Panc1 (cell line): ENCODE measurements at regions not wholly inside any gene's neighbourhood (a gene's known extent, or its start where the extent isn't known, plus 50 kb on each side); places are given as distances from the start of the nearest gene placed in this dataset.

Source experiments
- ATAC-seq: fragments of 200-7000 bp; cut with Tn5 transposase; 2 replicates; pipeline ENCODE4 v1.9.1; 2020; ENCODE audit warnings: mild to moderate bottlenecking, moderate library complexity
- BruUV-seq: library from RNA; stranded (reverse); fragments of 400-500 nt; replicated peaks from 2 replicates; lab custom pipeline; 2021; lab: Mats Ljungman, UMichigan
- CTCF ChIA-PET: fragments of 300-600 bp; sonication (Branson Sonifier 250); formaldehyde crosslinking; loops from one replicate; lab custom pipeline; 2022; ENCODE audit warnings: antibody characterized with exemption; lab: Charles Lee
- POLR2A ChIA-PET: fragments of 300-600 bp; sonication (Branson Sonifier 250); formaldehyde crosslinking; loops from one replicate; lab custom pipeline; 2022; ENCODE audit warnings: antibody characterized with exemption; lab: Charles Lee
- DNase-seq: peaks from one replicate; pipeline ENCODE4 v3.0.0-alpha.2; 2010; ENCODE audit warnings: low read depth, low spot score
- H3K27ac ChIP-seq: 2 replicates; pipeline ENCODE4 v1.5.1; 2011; ENCODE audit warnings: mild to moderate bottlenecking, low read length, inconsistent platforms
- H3K27me3 ChIP-seq: fragments of 200-500 bp; sonication (Bioruptor generic); 2 replicates; pipeline ENCODE4 v1.6.0; 2014; ENCODE audit warnings: low read length, inconsistent platforms; ENCODE audit not compliant: control insufficient read depth, insufficient read depth
- H3K36me3 ChIP-seq: fragments of 200-500 bp; sonication (Bioruptor generic); 2 replicates; pipeline ENCODE4 v1.5.1; 2014; ENCODE audit warnings: inconsistent platforms, mild to moderate bottlenecking, low read length, moderate library complexity; ENCODE audit not compliant: control insufficient read depth, insufficient read depth
- H3K4me1 ChIP-seq: 2 replicates; pipeline ENCODE4 v1.5.1; 2011; ENCODE audit warnings: inconsistent platforms, mild to moderate bottlenecking, low read length, moderate library complexity; ENCODE audit not compliant: control insufficient read depth, insufficient read depth
- H3K4me3 ChIP-seq, 2 experiments: 2 replicates each; pipeline ENCODE4 v1.5.1; 2011 to 2012; ENCODE audit warnings: low read depth in 2 of 2, low read length in 2 of 2, mild to moderate bottlenecking in 2 of 2, inconsistent platforms in 1 of 2, moderate library complexity in 1 of 2
- H3K9me3 ChIP-seq: fragments of 200-500 bp; sonication (Bioruptor generic); 2 replicates; pipeline ENCODE4 v1.5.1; 2014; ENCODE audit warnings: low read depth, mild to moderate bottlenecking, inconsistent platforms, low read length, moderate library complexity; ENCODE audit not compliant: control insufficient read depth, insufficient read depth
- CTCF ChIP-seq: fragments of 450-650 bp; IDR thresholded peaks from 2 replicates; pipeline ENCODE4 v1.5.1; 2017; ENCODE audit warnings: mild to moderate bottlenecking
- POLR2AphosphoS5 ChIP-seq: IDR thresholded peaks from 2 replicates; pipeline ENCODE4 v1.6.1; 2012; ENCODE audit warnings: mild to moderate bottlenecking, low read depth, low read length, moderate library complexity
- REST ChIP-seq, 2 experiments: IDR thresholded peaks; 2 replicates each; pipeline ENCODE4 v1.6.1; 2011 to 2012; ENCODE audit warnings: low read depth in 2 of 2, control low read depth in 1 of 2, low read length in 1 of 2, mild to moderate bottlenecking in 1 of 2, moderate library complexity in 1 of 2; ENCODE audit not compliant: insufficient read depth in 1 of 2
- SIN3A ChIP-seq: IDR thresholded peaks from 2 replicates; pipeline ENCODE4 v1.6.1; 2012; ENCODE audit warnings: low read depth, mild to moderate bottlenecking, low read length, moderate library complexity, borderline replicate concordance; ENCODE audit not compliant: insufficient read depth
- TCF7L2 ChIP-seq: IDR thresholded peaks from 2 replicates; pipeline ENCODE4 v1.6.1; 2011; ENCODE audit warnings: mild to moderate bottlenecking, low read depth, low read length, inconsistent platforms
- in situ Hi-C: cut with HindIII; loops from 2 replicates; pipeline ENCODE4 v1.10.0; 2016; ENCODE audit warnings: low sequenced_read_pairs, low pct_unique_long_range_greater_than_20kb
- intact Hi-C: fragments of 100-400 bp; cut with micrococcal nuclease; formaldehyde crosslinking; loops from one replicate; pipeline ENCODE4 v1.10.0; 2022; ENCODE audit not compliant: unreplicated experiment

DNA sequence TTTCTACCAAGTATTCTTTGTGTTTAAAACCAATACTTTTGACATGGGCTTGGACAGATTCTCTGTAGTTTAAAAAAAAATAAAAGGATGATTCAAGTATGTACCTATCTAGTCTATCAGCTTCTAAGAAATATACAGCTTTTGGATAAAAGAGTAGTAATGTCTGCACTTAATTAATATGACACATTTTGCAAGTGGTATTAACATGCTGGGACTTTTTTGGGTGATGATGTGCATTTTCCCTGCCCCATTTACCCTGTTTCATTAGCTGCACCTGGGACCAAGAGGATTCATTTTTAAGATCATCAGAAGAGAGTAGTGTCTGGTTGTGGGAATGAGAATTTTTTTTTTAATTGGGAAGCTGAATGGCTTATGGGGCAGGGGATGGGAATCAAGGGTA is 236.2 kb upstream of the KLF14 start:
- in situ Hi-C loops, result no loop called here
- H3K4me3 ChIP-seq, result no peak overlapping the region
- H3K4me1 ChIP-seq, result peaks cover 9% of the 10 kb centered on the region
- ATAC-seq, result no peak
- CTCF ChIA-PET, result interaction anchor here (0.6 kb wide), 1 partner anchor 99 kb away, joined by 7 read pairs; no protein-coding TSS in a partner anchor
- H3K9me3 ChIP-seq, result no peaks in the 10 kb centered on the region
- DNase-seq, result no peak
- BruUV-seq, result no TSS peak
- TF ChIP-seq POLR2AphosphoS5 (no peak), TCF7L2 (no peak), CTCF (no peak), SIN3A (no peak), REST (IDR thresholded peaks at IDR 0.05; ENCODE audit: insufficient read depth in 1 of 2, low read depth in 2 of 2, low read length in 1 of 2) (no peak)
- H3K27ac ChIP-seq, result peak overlapping the region; percentile 11; the same call in 1 of the 2 replicates
- intact Hi-C loops, result no loop called here
- no peaks in the 10 kb centered on the region for H3K36me3 ChIP-seq
- POLR2A ChIA-PET, result interaction anchor here (0.7 kb wide), 1 partner anchor 115 kb away, joined by 10 read pairs; no protein-coding TSS in a partner anchor
- H3K27me3 ChIP-seq, result no peaks in the 10 kb centered on the region

DNA sequence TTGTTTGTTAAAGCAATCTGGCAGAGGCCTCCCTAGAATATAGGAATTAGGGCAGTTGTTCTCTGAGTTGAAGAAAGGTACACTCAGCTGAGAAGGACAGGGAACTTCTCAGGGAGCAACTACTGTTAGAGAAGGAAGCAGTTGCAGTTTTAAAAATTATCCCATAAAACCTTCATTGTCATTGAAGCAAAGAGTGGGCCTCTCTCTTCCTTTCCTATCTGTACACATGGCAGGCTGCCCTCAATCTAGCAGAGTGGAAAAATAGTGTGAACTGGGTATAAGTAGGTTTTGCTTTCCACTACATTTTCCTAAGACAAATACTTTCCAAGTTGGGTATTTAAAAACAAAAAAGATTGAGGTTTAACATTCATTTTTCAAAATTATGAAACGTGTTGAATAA is 236.7 kb upstream of the KLF14 start:
- Histone ChIP-seq H3K36me3 (no peaks in the 10 kb centered on the region), H3K9me3 (no peaks in the 10 kb centered on the region), H3K4me3 (no peak overlapping the region), H3K27ac (peak overlapping the region; percentile 11), H3K4me1 (peaks cover 9% of the 10 kb centered on the region), H3K27me3 (no peaks in the 10 kb centered on the region)
- in situ Hi-C loops, result no loop called here
- ChIA-PET POLR2A (no interaction called here), CTCF (interaction anchor here (0.6 to 0.7 kb wide), 3 partner anchors 11 to 99 kb away, joined by 3 to 7 read pairs (median 5); no protein-coding TSS in a partner anchor)
- no TSS peak for BruUV-seq
- intact Hi-C loops, result no loop called here
- ATAC-seq (0 out of 2 replicates have a peak, but pooled peaks have one; percentile 42), DNase-seq (no peak)
- TF ChIP-seq REST (IDR thresholded peaks at IDR 0.05; ENCODE audit: insufficient read depth in 1 of 2, low read depth in 2 of 2, low read length in 1 of 2) (no peak), SIN3A (no peak), POLR2AphosphoS5 (no peak), CTCF (no peak), TCF7L2 (no peak)
